Right lobe of liver (tissue), 4 donors: ENCODE measurements at regions not wholly inside any gene's neighbourhood (a gene's known extent, or its start where the extent isn't known, plus 50 kb on each side); places are given as distances from the start of the nearest gene placed in this dataset.

ENCODE experiments used
- POLR2A ChIP-seq: fragments of 450-650 bp; IDR thresholded peaks from one replicate; pipeline ENCODE4 v1.6.1; 2017; ENCODE audit warnings: antibody characterized with exemption, mild to moderate bottlenecking
- TF ChIP-seq, protein P1 (sequence below), 4 donors: fragments of 200-600 bp in 3 of 4; fragments of 450-650 bp in 1 of 4; IDR thresholded peaks; one replicate each; pipeline versions ENCODE4 v1.5.1 to v1.8.0; 2016 to 2022; ENCODE audit warnings: antibody characterized with exemption in 4 of 4, mild to moderate bottlenecking in 2 of 4
- donor health status: DM: no; HTN: no; CAD: no.
- donor health status: DM: no; HTN: no; CAD: no.
- donor health status: DM: no; HTN: yes; CAD: no.

DNA sequence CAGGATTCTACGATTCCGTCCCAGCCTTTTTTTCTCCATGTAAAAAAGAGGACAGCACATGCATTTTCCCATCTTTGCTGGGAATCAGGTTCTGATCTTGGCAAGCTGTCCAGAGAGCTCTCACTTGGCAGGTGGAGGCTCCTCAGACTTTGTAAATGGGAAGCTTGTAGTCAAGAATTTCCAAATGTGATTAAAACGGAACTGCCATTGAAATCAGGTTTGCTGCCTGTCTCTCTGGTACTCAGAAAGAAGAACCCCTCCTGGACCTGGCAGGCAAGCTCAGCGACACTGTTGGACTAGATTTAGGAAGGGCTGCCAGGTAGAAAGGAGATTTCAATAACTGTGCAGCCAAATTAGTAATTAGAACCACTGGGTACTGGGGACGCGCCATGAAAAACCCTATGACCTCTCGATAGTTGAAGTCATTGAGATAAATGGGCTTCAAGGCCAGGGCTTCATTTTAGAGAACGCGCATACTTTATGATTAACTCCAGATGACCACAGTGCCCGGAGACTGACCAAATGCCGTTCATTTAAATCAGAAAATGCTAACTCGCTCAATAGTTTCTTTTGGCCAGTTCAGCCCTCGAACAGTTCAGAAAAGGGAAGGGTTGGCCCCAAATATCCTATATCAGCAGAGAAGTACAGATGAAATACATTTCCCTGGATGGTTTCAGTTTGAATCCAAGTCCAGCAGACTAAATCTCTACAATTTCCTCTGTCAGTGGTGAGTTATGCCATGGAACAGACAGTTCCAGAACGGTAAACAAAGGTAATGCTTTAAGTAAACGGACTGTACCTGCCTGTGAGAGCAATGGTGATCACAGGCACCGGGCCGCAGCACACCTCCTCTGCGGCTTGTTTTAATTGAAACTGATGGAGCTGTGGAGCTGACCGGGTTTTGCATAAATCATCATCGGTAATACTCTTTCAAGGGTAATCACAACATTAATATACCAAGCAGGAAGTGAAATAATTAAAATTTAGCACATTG is 517.4 kb downstream of the RFC3 start:
- TF ChIP-seq, protein P1, sequence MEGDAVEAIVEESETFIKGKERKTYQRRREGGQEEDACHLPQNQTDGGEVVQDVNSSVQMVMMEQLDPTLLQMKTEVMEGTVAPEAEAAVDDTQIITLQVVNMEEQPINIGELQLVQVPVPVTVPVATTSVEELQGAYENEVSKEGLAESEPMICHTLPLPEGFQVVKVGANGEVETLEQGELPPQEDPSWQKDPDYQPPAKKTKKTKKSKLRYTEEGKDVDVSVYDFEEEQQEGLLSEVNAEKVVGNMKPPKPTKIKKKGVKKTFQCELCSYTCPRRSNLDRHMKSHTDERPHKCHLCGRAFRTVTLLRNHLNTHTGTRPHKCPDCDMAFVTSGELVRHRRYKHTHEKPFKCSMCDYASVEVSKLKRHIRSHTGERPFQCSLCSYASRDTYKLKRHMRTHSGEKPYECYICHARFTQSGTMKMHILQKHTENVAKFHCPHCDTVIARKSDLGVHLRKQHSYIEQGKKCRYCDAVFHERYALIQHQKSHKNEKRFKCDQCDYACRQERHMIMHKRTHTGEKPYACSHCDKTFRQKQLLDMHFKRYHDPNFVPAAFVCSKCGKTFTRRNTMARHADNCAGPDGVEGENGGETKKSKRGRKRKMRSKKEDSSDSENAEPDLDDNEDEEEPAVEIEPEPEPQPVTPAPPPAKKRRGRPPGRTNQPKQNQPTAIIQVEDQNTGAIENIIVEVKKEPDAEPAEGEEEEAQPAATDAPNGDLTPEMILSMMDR (IDR thresholded peaks at IDR 0.05), result no peak
- TF ChIP-seq POLR2A, result no peak
